H9 (cell line): ENCODE measurements at regions not wholly inside any gene's neighbourhood (a gene's known extent, or its start where the extent isn't known, plus 50 kb on each side); places are given as distances from the start of the nearest gene placed in this dataset.

Experiments used
- DNase-seq: peaks from one replicate; pipeline ENCODE4 v3.0.0-alpha.2; 2017
- H2AFZ ChIP-seq: one replicate; pipeline ENCODE4 v1.6.1; 2013; ENCODE audit warnings: mild to moderate bottlenecking, low read length, control low read depth, moderate library complexity
- H2AK5ac ChIP-seq: 2 replicates; pipeline ENCODE4 v1.6.1; 2013; ENCODE audit warnings: low read length, control low read depth, mixed read lengths; ENCODE audit not compliant: insufficient read length
- H2BK120ac ChIP-seq: one replicate; pipeline ENCODE4 v1.6.1; 2013; ENCODE audit warnings: low read depth, mild to moderate bottlenecking, low read length, control low read depth, inconsistent platforms; ENCODE audit not compliant: poor library complexity, severe bottlenecking
- H2BK12ac ChIP-seq: 2 replicates; pipeline ENCODE4 v1.6.1; 2013; ENCODE audit warnings: low read length, control low read depth, mixed read lengths, low read depth; ENCODE audit not compliant: insufficient read length
- H2BK15ac ChIP-seq: 2 replicates; pipeline ENCODE4 v1.6.1; 2013; ENCODE audit warnings: low read depth, low read length, control low read depth
- H2BK20ac ChIP-seq: one replicate; pipeline ENCODE4 v1.6.1; 2013; ENCODE audit warnings: low read depth, mild to moderate bottlenecking, low read length, control low read depth, inconsistent platforms; ENCODE audit not compliant: poor library complexity, severe bottlenecking
- H2BK5ac ChIP-seq: 2 replicates; pipeline ENCODE4 v1.6.1; 2013; ENCODE audit warnings: low read length, control low read depth, mixed read lengths; ENCODE audit not compliant: insufficient read length
- H3K14ac ChIP-seq: 2 replicates; pipeline ENCODE4 v1.6.1; 2013; ENCODE audit warnings: low read length, control low read depth; ENCODE audit not compliant: insufficient read depth
- H3K18ac ChIP-seq: 2 replicates; pipeline ENCODE4 v1.6.1; 2013; ENCODE audit warnings: low read depth, mild to moderate bottlenecking, mixed read lengths, low read length, control low read depth; ENCODE audit not compliant: insufficient read length
- H3K23ac ChIP-seq: 2 replicates; pipeline ENCODE4 v1.6.1; 2013; ENCODE audit warnings: low read length, control low read depth, mixed read lengths, low read depth; ENCODE audit not compliant: insufficient read length
- H3K23me2 ChIP-seq: 2 replicates; pipeline ENCODE4 v1.6.1; 2013; ENCODE audit warnings: low read depth, mild to moderate bottlenecking, mixed read lengths, low read length, control low read depth; ENCODE audit not compliant: insufficient read length, poor library complexity, severe bottlenecking
- H3K27ac ChIP-seq: 2 replicates; pipeline ENCODE4 v1.5.1; 2013; ENCODE audit warnings: low read length, control low read depth, mixed read lengths, low read depth; ENCODE audit not compliant: insufficient read length
- H3K27me3 ChIP-seq: 2 replicates; pipeline ENCODE4 v1.6.1; 2013; ENCODE audit warnings: low read length, control low read depth, inconsistent platforms; ENCODE audit not compliant: insufficient read depth
- H3K4ac ChIP-seq: 2 replicates; pipeline ENCODE4 v1.6.1; 2013; ENCODE audit warnings: low read depth, mild to moderate bottlenecking, control low read depth, inconsistent platforms, low read length, moderate library complexity
- H3K4me1 ChIP-seq: 2 replicates; pipeline ENCODE4 v1.6.1; 2013; ENCODE audit warnings: low read length, control low read depth, inconsistent platforms; ENCODE audit not compliant: insufficient read depth
- H3K4me2 ChIP-seq: 2 replicates; pipeline ENCODE4 v1.6.1; 2013; ENCODE audit warnings: low read length, control low read depth, mixed read lengths; ENCODE audit not compliant: insufficient read length, insufficient read depth
- H3K56ac ChIP-seq: 2 replicates; pipeline ENCODE4 v1.6.1; 2013; ENCODE audit warnings: low read depth, mild to moderate bottlenecking, mixed read lengths, low read length, control low read depth; ENCODE audit not compliant: insufficient read length
- H3K79me1 ChIP-seq: 2 replicates; pipeline ENCODE4 v1.6.1; 2013; ENCODE audit warnings: low read depth, mild to moderate bottlenecking, moderate library complexity, low read length, control low read depth, inconsistent platforms; ENCODE audit not compliant: insufficient read depth, poor library complexity, severe bottlenecking
- H3K79me2 ChIP-seq: 2 replicates; pipeline ENCODE4 v1.6.1; 2013; ENCODE audit warnings: low read length, control low read depth, inconsistent platforms; ENCODE audit not compliant: insufficient read depth
- H3K9ac ChIP-seq: 2 replicates; pipeline ENCODE4 v1.6.1; 2013; ENCODE audit warnings: low read length, control low read depth, mixed read lengths; ENCODE audit not compliant: insufficient read length; ENCODE audit errors: extremely low read depth
- H3K9me3 ChIP-seq: one replicate; pipeline ENCODE4 v1.6.1; 2013; ENCODE audit warnings: low read depth, low read length, inconsistent platforms; ENCODE audit not compliant: control insufficient read depth
- H3T11ph ChIP-seq: one replicate; pipeline ENCODE4 v1.6.1; 2013; ENCODE audit warnings: mild to moderate bottlenecking, low read length, control low read depth, inconsistent platforms
- H4K20me1 ChIP-seq: one replicate; pipeline ENCODE4 v1.6.1; 2013; ENCODE audit not compliant: control insufficient read depth, insufficient read length, insufficient read depth
- H4K5ac ChIP-seq: 2 replicates; pipeline ENCODE4 v1.6.1; 2013; ENCODE audit warnings: low read depth, mild to moderate bottlenecking, mixed read lengths, low read length, control low read depth; ENCODE audit not compliant: insufficient read length
- H4K8ac ChIP-seq: replicated peaks from 2 replicates; pipeline ENCODE4 v1.6.1; 2013; ENCODE audit warnings: low read length, control low read depth, mixed read lengths, low read depth; ENCODE audit not compliant: insufficient read length
- H4K91ac ChIP-seq: 2 replicates; pipeline ENCODE4 v1.6.1; 2013; ENCODE audit warnings: low read depth, mild to moderate bottlenecking, moderate library complexity, mixed read lengths, low read length, control low read depth; ENCODE audit not compliant: insufficient read length
- H3K27ac Mint-ChIP-seq, 3 experiments: 2 replicates in 2 of 3; 3 replicates in 1 of 3; pipeline ENCODE4 v1.8.0; 2020 to 2021; ENCODE audit warnings: mixed read lengths in 3 of 3, mild to moderate bottlenecking in 1 of 3, moderate library complexity in 1 of 3
- H3K27me3 Mint-ChIP-seq: 2 replicates; pipeline ENCODE4 v1.8.0; 2021; ENCODE audit warnings: low read depth, mild to moderate bottlenecking, moderate library complexity, mixed read lengths
- H3K36me3 Mint-ChIP-seq, 3 experiments: 2 replicates in 2 of 3; 3 replicates in 1 of 3; pipeline ENCODE4 v1.8.0; 2020 to 2021; ENCODE audit warnings: low read depth in 3 of 3, mixed read lengths in 3 of 3; ENCODE audit not compliant: insufficient read depth in 1 of 3
- H3K4me1 Mint-ChIP-seq, 2 experiments: 2 replicates each; pipeline ENCODE4 v1.8.0; 2020; ENCODE audit warnings: mixed read lengths in 2 of 2
- H3K4me3 Mint-ChIP-seq, 2 experiments: 2 replicates in 1 of 2; 3 replicates in 1 of 2; pipeline ENCODE4 v1.8.0; 2020 to 2021; ENCODE audit warnings: mild to moderate bottlenecking in 2 of 2, mixed read lengths in 2 of 2, moderate library complexity in 1 of 2
- H3K9me3 Mint-ChIP-seq, 2 experiments: 2 replicates in 1 of 2; 3 replicates in 1 of 2; pipeline ENCODE4 v1.8.0; 2020; ENCODE audit warnings: mild to moderate bottlenecking in 2 of 2, mixed read lengths in 2 of 2, moderate library complexity in 1 of 2
- CTCF ChIP-seq: fragments of 200-600 bp; sonication (generic); conservative IDR thresholded peaks from 3 replicates; pipeline ENCODE4 v1.8.0; 2021; ENCODE audit warnings: antibody characterized with exemption, mild to moderate bottlenecking
- WGBS: extraction: QIAGEN DNeasy Blood & Tissue Kit; methylation state at CpG from one replicate; pipeline ENCODE4 v1.1.7; 2013; ENCODE audit warnings: missing lambda C conversion rate, low lambda C conversion rate, mixed read lengths; ENCODE audit not compliant: insufficient read length; ENCODE audit errors: extremely low coverage; 5-methylcytosine and 5-hydroxymethylcytosine counted together

GRCh38 chr2:239661334-239662312 is 260.8 kb upstream of the HDAC4 start:
- Histone ChIP-seq H3K23ac (no peak overlapping the region), H2AK5ac (no peak overlapping the region), H3K56ac (no peak overlapping the region), H4K91ac (no peak overlapping the region), H3K9ac (no peak overlapping the region), H2BK120ac (no peak overlapping the region), H3K23me2 (peaks cover 3% of the 10 kb centered on the region), H2AFZ (no peak overlapping the region), H4K5ac (no peak overlapping the region), H2BK15ac (no peak overlapping the region), H3K18ac (no peak overlapping the region), H2BK20ac (no peak overlapping the region), H3K4ac (no peak overlapping the region), H3K4me1 (no peaks in the 10 kb centered on the region), H3K4me2 (no peak overlapping the region), H3T11ph (no peak overlapping the region), H3K27me3 (no peaks in the 10 kb centered on the region), H3K79me2 (no peaks in the 10 kb centered on the region), H3K14ac (no peak overlapping the region; the same call in 1 of the 2 replicates), H2BK12ac (no peak overlapping the region), H3K79me1 (no peaks in the 10 kb centered on the region), H4K20me1 (no peaks in the 10 kb centered on the region), H3K9me3 (no peaks in the 10 kb centered on the region), H4K8ac (no peak overlapping the region), H3K27ac (no peak overlapping the region), H2BK5ac (no peak overlapping the region)
- H3K9me3 Mint-ChIP-seq, result peaks cover 5 to 6% of the 10 kb centered on the region in 2 experiments; a peak in 3 of 5 replicates
- H3K36me3 Mint-ChIP-seq, result no peaks in the 10 kb centered on the region
- no peak for TF ChIP-seq CTCF
- H3K4me1 Mint-ChIP-seq, result peaks cover 17 to 21% of the 10 kb centered on the region in 2 experiments
- WGBS, result no CpG with 5 or more reads among the region's 15 CpGs
- peaks cover 9% of the 10 kb centered on the region for H3K27me3 Mint-ChIP-seq
- no peak overlapping the region for H3K4me3 Mint-ChIP-seq
- DNase-seq, result no peak
- H3K27ac Mint-ChIP-seq, result peak overlapping the region in 1 of 3 experiments; percentile 32; a peak in 1 of 7 replicates
